ENCODE measurements at regions not wholly inside any gene's neighbourhood (a gene's known extent, or its start where the extent isn't known, plus 50 kb on each side); places are given as distances from the start of the nearest gene placed in this dataset.

GRCh38 chr20:51176446-51176845 lies 153.5 kb upstream of the KCNG1 start:
- Histone ChIP-seq H4K20me1 (ENCODE audit: control insufficient read depth, extremely low read depth, insufficient read depth, low read length) (no peaks in the 10 kb centered on the region), H3K36me3 (ENCODE audit: control insufficient read depth in 2 of 2, extremely low read depth in 1 of 2, insufficient read depth in 2 of 2, low read length in 2 of 2) (no peaks in the 10 kb centered on the region), H3K4me1 (ENCODE audit: control insufficient read depth, extremely low read depth, insufficient read depth, low read length) (no peaks in the 10 kb centered on the region), H3K79me2 (ENCODE audit: control insufficient read depth, insufficient read depth, low read length) (no peaks in the 10 kb centered on the region), H3K9me3 (ENCODE audit: control insufficient read depth, low read depth, low read length) (no peaks in the 10 kb centered on the region), H3K9ac (ENCODE audit: control insufficient read depth, extremely low read depth, insufficient read depth, low read length) (no peak overlapping the region), H3K4me3 (ENCODE audit: control insufficient read depth in 2 of 3, extremely low read depth in 1 of 3, insufficient read depth in 2 of 3, low read depth in 1 of 3, low read length in 3 of 3) (no peak overlapping the region), H3K27me3 (ENCODE audit: control insufficient read depth, extremely low read depth, insufficient read depth, low read length) (peaks cover 3% of the 10 kb centered on the region), H2AFZ (ENCODE audit: control insufficient read depth, low read length) (no peak overlapping the region), H3K4me2 (ENCODE audit: control insufficient read depth, extremely low read depth, insufficient read depth, low read depth, low read length) (no peak overlapping the region), H3K9me1 (ENCODE audit: control insufficient read depth, extremely low read depth, insufficient read depth, low read length) (no peaks in the 10 kb centered on the region), H3K27ac (ENCODE audit: control insufficient read depth, insufficient read depth, low read length) (no peak overlapping the region)
- no peak for TF ChIP-seq EZH2 (IDR thresholded peaks at IDR 0.05; ENCODE audit: low read length)
- TF ChIP-seq, protein P1, sequence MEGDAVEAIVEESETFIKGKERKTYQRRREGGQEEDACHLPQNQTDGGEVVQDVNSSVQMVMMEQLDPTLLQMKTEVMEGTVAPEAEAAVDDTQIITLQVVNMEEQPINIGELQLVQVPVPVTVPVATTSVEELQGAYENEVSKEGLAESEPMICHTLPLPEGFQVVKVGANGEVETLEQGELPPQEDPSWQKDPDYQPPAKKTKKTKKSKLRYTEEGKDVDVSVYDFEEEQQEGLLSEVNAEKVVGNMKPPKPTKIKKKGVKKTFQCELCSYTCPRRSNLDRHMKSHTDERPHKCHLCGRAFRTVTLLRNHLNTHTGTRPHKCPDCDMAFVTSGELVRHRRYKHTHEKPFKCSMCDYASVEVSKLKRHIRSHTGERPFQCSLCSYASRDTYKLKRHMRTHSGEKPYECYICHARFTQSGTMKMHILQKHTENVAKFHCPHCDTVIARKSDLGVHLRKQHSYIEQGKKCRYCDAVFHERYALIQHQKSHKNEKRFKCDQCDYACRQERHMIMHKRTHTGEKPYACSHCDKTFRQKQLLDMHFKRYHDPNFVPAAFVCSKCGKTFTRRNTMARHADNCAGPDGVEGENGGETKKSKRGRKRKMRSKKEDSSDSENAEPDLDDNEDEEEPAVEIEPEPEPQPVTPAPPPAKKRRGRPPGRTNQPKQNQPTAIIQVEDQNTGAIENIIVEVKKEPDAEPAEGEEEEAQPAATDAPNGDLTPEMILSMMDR (optimal IDR thresholded peaks at IDR 0.05 in 1 of 3, IDR thresholded peaks at IDR 0.05 in 1 of 3, conservative IDR thresholded peaks at IDR 0.05 in 1 of 3; ENCODE audit: extremely low read depth in 1 of 3, insufficient read depth in 2 of 3, low read length in 3 of 3): no peak
- FAIRE-seq: no peak
- dilution Hi-C loops (cut with MboI; ENCODE audit: extremely low pct_ligation_motif_present, low sequenced_read_pairs): no loop called here
- no peak for DNase-seq (ENCODE audit: low read depth, low spot score)

GRCh38 chr20:51175724-51176123 lies 152.8 kb upstream of the KCNG1 start:
- no peak for TF ChIP-seq EZH2 (IDR thresholded peaks at IDR 0.05; ENCODE audit: low read length)
- TF ChIP-seq, protein P1 (optimal IDR thresholded peaks at IDR 0.05 in 1 of 3, IDR thresholded peaks at IDR 0.05 in 1 of 3, conservative IDR thresholded peaks at IDR 0.05 in 1 of 3; ENCODE audit: extremely low read depth in 1 of 3, insufficient read depth in 2 of 3, low read length in 3 of 3): no peak

More at GRCh38 chr20:51175724-51176123, 152.8 kb upstream of the KCNG1 start:
- Histone ChIP-seq H3K27ac (ENCODE audit: control insufficient read depth, insufficient read depth, low read length) (no peak overlapping the region), H2AFZ (ENCODE audit: control insufficient read depth, low read length) (no peak overlapping the region), H3K9me3 (ENCODE audit: control insufficient read depth, low read depth, low read length) (no peaks in the 10 kb centered on the region), H3K9me1 (ENCODE audit: control insufficient read depth, extremely low read depth, insufficient read depth, low read length) (no peaks in the 10 kb centered on the region), H3K27me3 (ENCODE audit: control insufficient read depth, extremely low read depth, insufficient read depth, low read length) (peaks cover 3% of the 10 kb centered on the region), H3K36me3 (ENCODE audit: control insufficient read depth in 2 of 2, extremely low read depth in 1 of 2, insufficient read depth in 2 of 2, low read length in 2 of 2) (no peaks in the 10 kb centered on the region), H4K20me1 (ENCODE audit: control insufficient read depth, extremely low read depth, insufficient read depth, low read length) (no peaks in the 10 kb centered on the region), H3K79me2 (ENCODE audit: control insufficient read depth, insufficient read depth, low read length) (no peaks in the 10 kb centered on the region), H3K4me2 (ENCODE audit: control insufficient read depth, extremely low read depth, insufficient read depth, low read depth, low read length) (no peak overlapping the region), H3K4me3 (ENCODE audit: control insufficient read depth in 2 of 3, extremely low read depth in 1 of 3, insufficient read depth in 2 of 3, low read depth in 1 of 3, low read length in 3 of 3) (no peak overlapping the region), H3K9ac (ENCODE audit: control insufficient read depth, extremely low read depth, insufficient read depth, low read length) (no peak overlapping the region), H3K4me1 (ENCODE audit: control insufficient read depth, extremely low read depth, insufficient read depth, low read length) (peaks cover 6% of the 10 kb centered on the region)
- DNase-seq (ENCODE audit: low read depth, low spot score) (no peak), FAIRE-seq (no peak)
- dilution Hi-C loops (cut with MboI; ENCODE audit: extremely low pct_ligation_motif_present, low sequenced_read_pairs): no loop called here
